PC-3 (cell line): ENCODE measurements at regions not wholly inside any gene's neighbourhood (a gene's known extent, or its start where the extent isn't known, plus 50 kb on each side); places are given as distances from the start of the nearest gene placed in this dataset.

Experiments
- ATAC-seq: fragments of 200-7000 bp; cut with Tn5 transposase; 2 replicates; pipeline ENCODE4 v1.9.1; 2020; ENCODE audit warnings: mild to moderate bottlenecking, moderate library complexity
- BruUV-seq: library from RNA; stranded (reverse); fragments of 400-500 nt; replicated peaks from 2 replicates; lab custom pipeline; 2021; lab: Mats Ljungman, UMichigan
- CTCF ChIA-PET: fragments of 300-600 bp; sonication (Branson Sonifier 250); formaldehyde crosslinking; loops from one replicate; lab custom pipeline; 2022; ENCODE audit warnings: antibody characterized with exemption; lab: Charles Lee
- POLR2A ChIA-PET: fragments of 300-600 bp; sonication (Branson Sonifier 250); formaldehyde crosslinking; loops from one replicate; lab custom pipeline; 2022; ENCODE audit warnings: antibody characterized with exemption; ENCODE audit not compliant: unreplicated experiment; lab: Charles Lee
- DNase-seq: peaks from one replicate; pipeline ENCODE4 v3.0.0-alpha.2; 2015
- H2AFZ ChIP-seq: fragments of 300-600 bp; sonication (generic); 2 replicates; pipeline ENCODE4 v1.6.0; 2016; ENCODE audit warnings: antibody characterized with exemption, low read length
- H3F3A ChIP-seq: fragments of 300-600 bp; sonication (generic); one replicate; pipeline ENCODE4 v1.6.0; 2017; ENCODE audit warnings: antibody characterized with exemption, low read length, control low read depth, mild to moderate bottlenecking; ENCODE audit not compliant: unreplicated experiment
- H3K27ac ChIP-seq: fragments of 300-600 bp; sonication (generic); 2 replicates; pipeline ENCODE4 v1.5.1; 2016; ENCODE audit warnings: mild to moderate bottlenecking, low read length
- H3K27me3 ChIP-seq: fragments of 300-600 bp; sonication (generic); 2 replicates; pipeline ENCODE4 v1.6.1; 2016; ENCODE audit warnings: low read length, mixed read lengths
- H3K36me3 ChIP-seq: fragments of 300-600 bp; sonication (generic); 2 replicates; pipeline ENCODE4 v1.6.1; 2016; ENCODE audit warnings: low read depth, mixed run types, low read length, mixed read lengths
- H3K4me1 ChIP-seq: fragments of 300-600 bp; sonication (generic); 2 replicates; pipeline ENCODE4 v1.5.1; 2016; ENCODE audit warnings: low read length; ENCODE audit not compliant: insufficient read depth
- H3K4me2 ChIP-seq: fragments of 300-600 bp; sonication (generic); 2 replicates; pipeline ENCODE4 v1.6.0; 2016; ENCODE audit warnings: low read length
- H3K4me3 ChIP-seq: fragments of 300-600 bp; sonication (generic); 2 replicates; pipeline ENCODE4 v1.5.1; 2016; ENCODE audit warnings: mild to moderate bottlenecking, low read length, mixed read lengths
- H3K79me2 ChIP-seq: fragments of 300-600 bp; sonication (generic); 2 replicates; pipeline ENCODE4 v1.6.1; 2017; ENCODE audit warnings: low read length, mixed read lengths
- H3K9ac ChIP-seq: fragments of 300-600 bp; sonication (generic); 2 replicates; pipeline ENCODE4 v1.6.0; 2016; ENCODE audit warnings: mild to moderate bottlenecking, low read length
- H3K9me2 ChIP-seq: fragments of 300-600 bp; sonication (generic); replicated peaks from 2 replicates; pipeline ENCODE4 v1.6.1; 2016; ENCODE audit warnings: mixed run types, low read length, mixed read lengths
- H3K9me3 ChIP-seq: fragments of 300-600 bp; sonication (generic); 2 replicates; pipeline ENCODE4 v1.6.1; 2016; ENCODE audit warnings: low read length, mixed read lengths
- H4K20me1 ChIP-seq: fragments of 300-600 bp; sonication (generic); 2 replicates; pipeline ENCODE4 v1.6.1; 2016; ENCODE audit warnings: low read length, mixed read lengths
- EZH2 ChIP-seq: fragments of 300-600 bp; sonication (generic); IDR thresholded peaks from one replicate; pipeline ENCODE4 v1.6.1; 2017; ENCODE audit warnings: antibody characterized with exemption, mild to moderate bottlenecking, low read length; ENCODE audit not compliant: unreplicated experiment
- EZH2phosphoT487 ChIP-seq: fragments of 300-600 bp; sonication (generic); IDR thresholded peaks from 2 replicates; pipeline ENCODE4 v1.6.1; 2018; ENCODE audit warnings: mild to moderate bottlenecking, antibody characterized with exemption, low read length, borderline replicate concordance
- intact Hi-C: fragments of 100-400 bp; cut with micrococcal nuclease; formaldehyde crosslinking; loops from 2 replicates; pipeline ENCODE4 v1.9.0; 2023
- TF ChIP-seq, protein P1 (sequence below): fragments of 300-600 bp; sonication (generic); conservative IDR thresholded peaks from 2 replicates; pipeline ENCODE4 v1.5.1; 2017; ENCODE audit warnings: antibody characterized with exemption, low read depth, mild to moderate bottlenecking, low read length

- Histone ChIP-seq H3K79me2 (no peaks in the 10 kb centered on the region), H3K9me2 (no peaks in the 10 kb centered on the region), H3F3A (no peaks in the 10 kb centered on the region), H3K4me3 (no peak overlapping the region), H4K20me1 (no peaks in the 10 kb centered on the region), H3K4me2 (no peak overlapping the region), H3K36me3 (no peaks in the 10 kb centered on the region), H2AFZ (no peak overlapping the region), H3K9ac (no peak overlapping the region), H3K27ac (no peak overlapping the region), H3K9me3 (no peaks in the 10 kb centered on the region), H3K4me1 (no peaks in the 10 kb centered on the region), H3K27me3 (no peaks in the 10 kb centered on the region; the same call in 1 of the 2 replicates)
- DNase-seq (no peak), ATAC-seq (no peak)
- intact Hi-C loops: no loop called here
- BruUV-seq: no TSS peak
- TF ChIP-seq, protein P1, sequence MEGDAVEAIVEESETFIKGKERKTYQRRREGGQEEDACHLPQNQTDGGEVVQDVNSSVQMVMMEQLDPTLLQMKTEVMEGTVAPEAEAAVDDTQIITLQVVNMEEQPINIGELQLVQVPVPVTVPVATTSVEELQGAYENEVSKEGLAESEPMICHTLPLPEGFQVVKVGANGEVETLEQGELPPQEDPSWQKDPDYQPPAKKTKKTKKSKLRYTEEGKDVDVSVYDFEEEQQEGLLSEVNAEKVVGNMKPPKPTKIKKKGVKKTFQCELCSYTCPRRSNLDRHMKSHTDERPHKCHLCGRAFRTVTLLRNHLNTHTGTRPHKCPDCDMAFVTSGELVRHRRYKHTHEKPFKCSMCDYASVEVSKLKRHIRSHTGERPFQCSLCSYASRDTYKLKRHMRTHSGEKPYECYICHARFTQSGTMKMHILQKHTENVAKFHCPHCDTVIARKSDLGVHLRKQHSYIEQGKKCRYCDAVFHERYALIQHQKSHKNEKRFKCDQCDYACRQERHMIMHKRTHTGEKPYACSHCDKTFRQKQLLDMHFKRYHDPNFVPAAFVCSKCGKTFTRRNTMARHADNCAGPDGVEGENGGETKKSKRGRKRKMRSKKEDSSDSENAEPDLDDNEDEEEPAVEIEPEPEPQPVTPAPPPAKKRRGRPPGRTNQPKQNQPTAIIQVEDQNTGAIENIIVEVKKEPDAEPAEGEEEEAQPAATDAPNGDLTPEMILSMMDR: no peak
- no peak for TF ChIP-seq EZH2phosphoT487
- TF ChIP-seq EZH2: no peak
- CTCF ChIA-PET: no interaction called here
- POLR2A ChIA-PET: no interaction called here
Measured at GRCh38 chr3:34277110-34277509, 478.7 kb downstream of the PDCD6IP start.

GRCh38 chr3:34279901-34280300 lies 481.5 kb downstream of the PDCD6IP start:
- no peak for DNase-seq
- Histone ChIP-seq H3F3A (no peaks in the 10 kb centered on the region), H3K4me3 (no peak overlapping the region), H3K9ac (no peak overlapping the region), H3K79me2 (no peaks in the 10 kb centered on the region), H2AFZ (no peak overlapping the region), H3K4me2 (no peak overlapping the region), H3K9me3 (0 out of 2 replicates have a peak, but pooled peaks cover 4% of the 10 kb centered on the region), H3K36me3 (no peaks in the 10 kb centered on the region), H3K27ac (no peak overlapping the region), H4K20me1 (no peaks in the 10 kb centered on the region), H3K4me1 (no peaks in the 10 kb centered on the region), H3K9me2 (no peaks in the 10 kb centered on the region), H3K27me3 (no peaks in the 10 kb centered on the region)
- BruUV-seq: no TSS peak
- intact Hi-C loops: no loop called here
- POLR2A ChIA-PET: no interaction called here
- TF ChIP-seq, protein P1: no peak
- no peak for TF ChIP-seq EZH2
- TF ChIP-seq EZH2phosphoT487: no peak
- no peak for ATAC-seq
- CTCF ChIA-PET: no interaction called here

DNA sequence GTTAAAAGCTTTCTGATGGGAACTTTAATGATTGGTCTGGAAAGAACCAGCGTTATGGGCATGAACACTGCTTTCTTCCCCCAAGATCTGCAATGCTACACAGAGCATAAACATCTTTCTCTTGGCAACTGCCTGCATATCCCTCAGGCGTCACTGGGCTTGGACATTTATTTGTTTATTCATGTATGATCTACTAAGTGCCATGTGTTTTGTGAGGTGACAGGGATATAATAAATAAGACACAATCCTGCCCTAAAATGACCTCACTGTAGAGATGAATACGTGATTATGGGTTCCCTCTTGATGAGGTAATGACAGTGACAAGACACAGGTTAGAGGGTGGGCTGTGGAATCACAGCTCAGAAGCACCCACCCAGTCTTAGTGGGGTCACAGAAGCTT lies 485.3 kb downstream of the PDCD6IP start:
- H2AFZ ChIP-seq: no peak overlapping the region
- no peak overlapping the region for H3K27ac ChIP-seq
- DNase-seq (no peak), ATAC-seq (no peak)
- H3K4me1 ChIP-seq: no peaks in the 10 kb centered on the region
- H3K79me2 ChIP-seq: no peaks in the 10 kb centered on the region
- 0 out of 2 replicates have a peak, but pooled peaks cover 4% of the 10 kb centered on the region for H3K9me3 ChIP-seq
- H3K36me3 ChIP-seq: no peaks in the 10 kb centered on the region
- no peaks in the 10 kb centered on the region for H3F3A ChIP-seq
- TF ChIP-seq EZH2: no peak
- TF ChIP-seq EZH2phosphoT487: no peak
- TF ChIP-seq, protein P1: no peak
- H3K9me2 ChIP-seq: no peaks in the 10 kb centered on the region
- H4K20me1 ChIP-seq: no peaks in the 10 kb centered on the region
- POLR2A ChIA-PET: no interaction called here
- H3K4me3 ChIP-seq: no peak overlapping the region
- no peak overlapping the region for H3K9ac ChIP-seq
- CTCF ChIA-PET: no interaction called here
- H3K27me3 ChIP-seq: no peaks in the 10 kb centered on the region
- intact Hi-C loops: no loop called here
- no TSS peak for BruUV-seq
- H3K4me2 ChIP-seq: no peak overlapping the region
